AG10803 (cell line): ENCODE measurements at regions not wholly inside any gene's neighbourhood (a gene's known extent, or its start where the extent isn't known, plus 50 kb on each side); places are given as distances from the start of the nearest gene placed in this dataset.

Experiments
- DNase-seq: peaks from one replicate; pipeline ENCODE4 v3.0.0; 2010; ENCODE audit warnings: low read depth
- H3K4me3 ChIP-seq: 2 replicates; pipeline ENCODE4 v1.5.1; 2011; ENCODE audit warnings: mild to moderate bottlenecking, low read length, control low read depth
- TF ChIP-seq, protein P1 (sequence below): conservative IDR thresholded peaks from 2 replicates; pipeline ENCODE4 v1.5.1; 2011; ENCODE audit warnings: mild to moderate bottlenecking, low read length, control low read depth, inconsistent platforms

DNA sequence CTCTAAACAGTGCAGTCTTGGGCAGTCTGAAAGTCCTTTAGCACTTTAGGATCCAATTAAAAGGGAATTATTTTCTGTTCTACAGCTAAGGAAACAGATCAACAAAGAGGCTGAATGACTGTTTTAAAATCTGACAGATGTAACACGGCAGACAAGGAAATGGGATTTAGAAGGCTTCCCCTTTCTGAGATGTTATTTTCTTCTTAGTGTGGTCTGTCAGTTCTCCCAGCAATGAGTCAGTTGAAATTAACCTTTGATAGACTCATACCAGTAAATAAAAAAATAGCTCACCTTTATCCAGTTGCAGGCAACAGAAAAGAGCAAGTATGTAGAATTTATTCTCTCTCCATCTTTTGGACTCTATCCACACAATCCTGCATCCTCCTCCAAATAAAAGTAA lies 98.1 kb downstream of the NEDD1 start:
- DNase-seq, result no peak
- TF ChIP-seq, protein P1, sequence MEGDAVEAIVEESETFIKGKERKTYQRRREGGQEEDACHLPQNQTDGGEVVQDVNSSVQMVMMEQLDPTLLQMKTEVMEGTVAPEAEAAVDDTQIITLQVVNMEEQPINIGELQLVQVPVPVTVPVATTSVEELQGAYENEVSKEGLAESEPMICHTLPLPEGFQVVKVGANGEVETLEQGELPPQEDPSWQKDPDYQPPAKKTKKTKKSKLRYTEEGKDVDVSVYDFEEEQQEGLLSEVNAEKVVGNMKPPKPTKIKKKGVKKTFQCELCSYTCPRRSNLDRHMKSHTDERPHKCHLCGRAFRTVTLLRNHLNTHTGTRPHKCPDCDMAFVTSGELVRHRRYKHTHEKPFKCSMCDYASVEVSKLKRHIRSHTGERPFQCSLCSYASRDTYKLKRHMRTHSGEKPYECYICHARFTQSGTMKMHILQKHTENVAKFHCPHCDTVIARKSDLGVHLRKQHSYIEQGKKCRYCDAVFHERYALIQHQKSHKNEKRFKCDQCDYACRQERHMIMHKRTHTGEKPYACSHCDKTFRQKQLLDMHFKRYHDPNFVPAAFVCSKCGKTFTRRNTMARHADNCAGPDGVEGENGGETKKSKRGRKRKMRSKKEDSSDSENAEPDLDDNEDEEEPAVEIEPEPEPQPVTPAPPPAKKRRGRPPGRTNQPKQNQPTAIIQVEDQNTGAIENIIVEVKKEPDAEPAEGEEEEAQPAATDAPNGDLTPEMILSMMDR, result no peak
- H3K4me3 ChIP-seq, result no peak overlapping the region

DNA sequence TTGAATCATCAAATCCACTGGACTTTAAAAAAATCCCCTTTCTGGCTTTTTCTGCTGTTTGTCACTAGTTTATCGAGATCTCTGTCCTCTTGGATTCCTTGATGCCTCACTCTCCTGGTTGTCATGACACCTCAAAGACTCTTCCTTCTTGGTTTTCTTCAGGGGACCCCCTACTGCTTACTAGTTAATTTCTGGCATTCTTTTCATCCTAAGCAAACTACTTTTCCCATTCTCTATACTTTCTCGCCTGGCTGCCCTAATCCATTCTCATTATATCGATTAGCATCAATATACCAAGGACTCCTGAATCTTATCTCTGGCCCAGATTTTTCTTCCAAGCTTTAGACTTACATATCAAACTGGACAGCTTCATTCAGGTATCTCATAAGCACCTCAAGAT lies 98.6 kb downstream of the NEDD1 start:
- no peak overlapping the region for H3K4me3 ChIP-seq
- TF ChIP-seq, protein P1, result no peak
- no peak for DNase-seq

DNA sequence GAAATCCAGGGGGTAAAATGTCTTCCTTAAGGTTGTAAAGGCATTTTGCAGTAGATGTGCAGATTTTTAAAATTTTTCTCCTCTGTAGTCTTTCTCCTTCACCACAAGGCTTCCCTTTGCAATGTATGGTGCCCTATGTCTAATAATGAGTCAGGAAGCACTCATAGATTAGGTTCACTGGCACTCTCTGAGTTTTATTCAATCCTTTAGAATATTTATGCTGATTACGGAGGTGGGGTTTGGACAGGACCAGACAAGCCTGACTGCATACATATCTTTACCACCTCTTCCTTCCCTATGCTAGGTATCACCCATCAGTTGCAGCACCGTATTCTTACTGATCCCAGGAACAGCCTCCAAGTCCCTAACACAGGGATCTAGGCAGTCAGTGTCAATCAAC lies 99.5 kb downstream of the NEDD1 start:
- TF ChIP-seq, protein P1, result no peak
- H3K4me3 ChIP-seq, result no peak overlapping the region
- no peak for DNase-seq

GRCh38 chr12:97016163-97016562 lies 109.1 kb downstream of the NEDD1 start:
- no peak overlapping the region for H3K4me3 ChIP-seq
- TF ChIP-seq, protein P1, result no peak
- no peak for DNase-seq

GRCh38 chr12:97017213-97017612 lies 110.2 kb downstream of the NEDD1 start:
- DNase-seq, result no peak
- TF ChIP-seq, protein P1, result no peak
- no peak overlapping the region for H3K4me3 ChIP-seq

DNA sequence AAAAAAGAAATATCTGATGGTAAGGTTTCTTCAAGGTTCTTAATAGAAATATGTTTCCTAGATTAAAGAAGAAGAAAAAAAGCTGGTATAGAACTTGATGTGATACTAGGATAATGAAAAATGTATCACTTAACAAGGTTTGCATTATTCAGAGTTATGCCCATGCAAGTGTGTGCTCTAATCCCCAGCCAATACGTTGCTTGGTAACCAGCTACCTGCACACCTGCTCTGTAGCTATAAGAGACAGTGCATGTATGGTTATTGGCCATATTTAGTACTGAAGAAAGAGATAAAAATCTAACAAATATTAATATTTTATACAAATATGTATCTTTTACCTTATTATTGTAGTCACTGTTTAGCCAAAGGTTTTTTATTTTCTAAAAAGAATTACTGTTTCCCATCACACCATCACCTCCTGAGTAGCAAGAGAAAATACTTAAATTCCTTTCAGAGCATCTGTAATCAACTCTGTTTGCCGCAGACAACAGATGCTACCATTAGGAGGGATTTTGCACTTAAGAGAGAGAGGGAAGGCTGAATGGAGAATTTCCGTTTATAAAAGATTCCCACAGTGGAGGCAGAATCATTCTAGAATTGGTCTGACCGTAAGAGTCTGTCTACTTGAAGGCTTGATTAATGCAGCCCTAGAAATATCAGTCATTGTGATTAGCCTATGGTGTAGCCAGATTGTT lies 115.6 kb downstream of the NEDD1 start:
- no peak overlapping the region for H3K4me3 ChIP-seq
- no peak for DNase-seq
- TF ChIP-seq, protein P1, result no peak

- TF ChIP-seq, protein P1, result no peak
- no peak for DNase-seq
Observed at GRCh38 chr12:97024393-97024792, 117.3 kb downstream of the NEDD1 start.

More at GRCh38 chr12:97024393-97024792, 117.3 kb downstream of the NEDD1 start:
- no peak overlapping the region for H3K4me3 ChIP-seq
